Prostate gland (tissue), 2 donors: ENCODE measurements at regions not wholly inside any gene's neighbourhood (a gene's known extent, or its start where the extent isn't known, plus 50 kb on each side); places are given as distances from the start of the nearest gene placed in this dataset.

ENCODE experiments used
- POLR2A ChIP-seq: fragments of 450-650 bp; IDR thresholded peaks from one replicate; pipeline ENCODE4 v1.6.1; 2016; ENCODE audit warnings: antibody characterized with exemption, mild to moderate bottlenecking
- POLR2AphosphoS5 ChIP-seq: sonication (generic); formaldehyde crosslinking; IDR thresholded peaks from one replicate; pipeline ENCODE4 v1.6.1; 2017; ENCODE audit warnings: antibody characterized with exemption
- TF ChIP-seq, protein P1 (sequence below), 4 experiments: fragments of 200-600 bp in 2 of 4; fragments of 450-650 bp in 2 of 4; sonication (generic) in 2 of 4; IDR thresholded peaks; 1 replicate in 3 of 4; 2 replicates in 1 of 4; pipeline ENCODE4 v1.5.1; 2016 to 2019; ENCODE audit warnings: antibody characterized with exemption in 4 of 4, mild to moderate bottlenecking in 2 of 4, moderate library complexity in 2 of 4

DNA sequence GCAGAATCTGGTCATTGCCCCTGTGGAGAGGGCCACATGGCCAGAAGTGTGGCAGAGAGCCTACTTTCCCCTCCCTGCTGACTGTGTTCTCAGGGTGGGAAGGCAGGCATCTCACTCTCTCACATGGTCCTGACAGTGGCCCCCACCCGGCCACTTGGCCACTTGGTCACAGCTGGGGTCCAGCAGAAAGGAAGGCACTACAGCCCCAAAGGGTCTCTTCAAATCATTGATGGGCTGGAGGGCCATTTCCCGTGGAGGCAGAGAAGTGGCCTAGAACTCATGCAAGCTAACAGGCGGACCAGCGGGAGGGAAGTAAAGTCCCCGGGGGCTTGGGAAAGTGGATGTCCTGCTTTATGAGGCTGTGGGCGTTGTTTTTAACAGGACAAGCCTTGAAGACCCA lies 125.3 kb downstream of the EMX2 start:
- TF ChIP-seq, protein P1, sequence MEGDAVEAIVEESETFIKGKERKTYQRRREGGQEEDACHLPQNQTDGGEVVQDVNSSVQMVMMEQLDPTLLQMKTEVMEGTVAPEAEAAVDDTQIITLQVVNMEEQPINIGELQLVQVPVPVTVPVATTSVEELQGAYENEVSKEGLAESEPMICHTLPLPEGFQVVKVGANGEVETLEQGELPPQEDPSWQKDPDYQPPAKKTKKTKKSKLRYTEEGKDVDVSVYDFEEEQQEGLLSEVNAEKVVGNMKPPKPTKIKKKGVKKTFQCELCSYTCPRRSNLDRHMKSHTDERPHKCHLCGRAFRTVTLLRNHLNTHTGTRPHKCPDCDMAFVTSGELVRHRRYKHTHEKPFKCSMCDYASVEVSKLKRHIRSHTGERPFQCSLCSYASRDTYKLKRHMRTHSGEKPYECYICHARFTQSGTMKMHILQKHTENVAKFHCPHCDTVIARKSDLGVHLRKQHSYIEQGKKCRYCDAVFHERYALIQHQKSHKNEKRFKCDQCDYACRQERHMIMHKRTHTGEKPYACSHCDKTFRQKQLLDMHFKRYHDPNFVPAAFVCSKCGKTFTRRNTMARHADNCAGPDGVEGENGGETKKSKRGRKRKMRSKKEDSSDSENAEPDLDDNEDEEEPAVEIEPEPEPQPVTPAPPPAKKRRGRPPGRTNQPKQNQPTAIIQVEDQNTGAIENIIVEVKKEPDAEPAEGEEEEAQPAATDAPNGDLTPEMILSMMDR (IDR thresholded peaks at IDR 0.05): no peak
- no peak for TF ChIP-seq POLR2A
- TF ChIP-seq POLR2AphosphoS5: no peak
